GM12878 (cell line): ENCODE measurements at regions not wholly inside any gene's neighbourhood (a gene's known extent, or its start where the extent isn't known, plus 50 kb on each side); places are given as distances from the start of the nearest gene placed in this dataset.

ENCODE experiments used
- EZH2 ChIP-seq: IDR thresholded peaks from 2 replicates; pipeline ENCODE4 v1.6.1; 2012; ENCODE audit warnings: low read depth, mild to moderate bottlenecking, control low read depth, inconsistent platforms, low read length, borderline replicate concordance; ENCODE audit not compliant: control insufficient read depth
- FOXK2 ChIP-seq: fragments of 450-650 bp; IDR thresholded peaks from 2 replicates; pipeline ENCODE4 v1.6.1; 2017; ENCODE audit warnings: mild to moderate bottlenecking, moderate library complexity
- POLR2A ChIP-seq: IDR thresholded peaks from 2 replicates; pipeline ENCODE4 v1.6.1; 2011; ENCODE audit warnings: low read depth, mild to moderate bottlenecking, low read length
- RFX5 ChIP-seq: IDR thresholded peaks from 2 replicates; pipeline ENCODE4 v1.6.1; 2011; ENCODE audit warnings: low read depth, low read length, improper control_type of control experiment
- SREBF2 ChIP-seq: IDR thresholded peaks from 2 replicates; pipeline ENCODE4 v1.6.1; 2012; ENCODE audit warnings: mild to moderate bottlenecking, low read length
- SUPT20H ChIP-seq: IDR thresholded peaks from 2 replicates; pipeline ENCODE4 v1.6.1; 2011; ENCODE audit warnings: low read depth, mild to moderate bottlenecking, low read length, moderate library complexity, borderline replicate concordance; ENCODE audit not compliant: control insufficient read depth
- TCF7 ChIP-seq: IDR thresholded peaks from 2 replicates; pipeline ENCODE4 v1.6.1; 2014; ENCODE audit warnings: antibody characterized with exemption, borderline replicate concordance
- ZNF217 ChIP-seq: fragments of 450-650 bp; IDR thresholded peaks from 2 replicates; pipeline ENCODE4 v1.6.1; 2017; ENCODE audit warnings: antibody characterized with exemption, mild to moderate bottlenecking
- TF ChIP-seq, protein P1 (sequence below): fragments of 150-350 bp; IDR thresholded peaks from 2 replicates; pipeline ENCODE4 v1.6.1; 2016; ENCODE audit warnings: low read depth, low read length
- TF ChIP-seq, protein P2 (sequence below): IDR thresholded peaks from 2 replicates; pipeline ENCODE4 v1.6.1; 2012; ENCODE audit warnings: mild to moderate bottlenecking, low read depth, low read length

DNA sequence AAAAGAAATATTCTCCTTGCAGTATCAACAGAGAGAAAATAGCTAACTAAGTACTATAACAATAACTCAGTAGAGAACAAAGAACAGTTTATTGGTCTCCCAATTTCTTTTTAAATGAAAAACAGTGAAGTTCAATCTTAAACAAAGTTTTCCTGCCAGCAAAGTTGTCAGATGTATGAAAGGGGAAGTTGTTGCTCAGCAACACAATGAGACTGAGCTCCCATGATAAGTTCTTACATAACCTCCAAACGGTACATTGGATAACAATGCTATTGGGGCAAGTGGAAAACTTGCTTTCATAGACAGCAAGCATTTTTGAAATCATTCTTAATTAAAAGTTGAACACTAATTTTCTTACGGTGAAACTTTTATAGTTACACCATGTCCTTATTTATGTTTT, 94.9 kb downstream of the ALG10B start:
- TF ChIP-seq EZH2, result no peak
- TF ChIP-seq, protein P1, sequence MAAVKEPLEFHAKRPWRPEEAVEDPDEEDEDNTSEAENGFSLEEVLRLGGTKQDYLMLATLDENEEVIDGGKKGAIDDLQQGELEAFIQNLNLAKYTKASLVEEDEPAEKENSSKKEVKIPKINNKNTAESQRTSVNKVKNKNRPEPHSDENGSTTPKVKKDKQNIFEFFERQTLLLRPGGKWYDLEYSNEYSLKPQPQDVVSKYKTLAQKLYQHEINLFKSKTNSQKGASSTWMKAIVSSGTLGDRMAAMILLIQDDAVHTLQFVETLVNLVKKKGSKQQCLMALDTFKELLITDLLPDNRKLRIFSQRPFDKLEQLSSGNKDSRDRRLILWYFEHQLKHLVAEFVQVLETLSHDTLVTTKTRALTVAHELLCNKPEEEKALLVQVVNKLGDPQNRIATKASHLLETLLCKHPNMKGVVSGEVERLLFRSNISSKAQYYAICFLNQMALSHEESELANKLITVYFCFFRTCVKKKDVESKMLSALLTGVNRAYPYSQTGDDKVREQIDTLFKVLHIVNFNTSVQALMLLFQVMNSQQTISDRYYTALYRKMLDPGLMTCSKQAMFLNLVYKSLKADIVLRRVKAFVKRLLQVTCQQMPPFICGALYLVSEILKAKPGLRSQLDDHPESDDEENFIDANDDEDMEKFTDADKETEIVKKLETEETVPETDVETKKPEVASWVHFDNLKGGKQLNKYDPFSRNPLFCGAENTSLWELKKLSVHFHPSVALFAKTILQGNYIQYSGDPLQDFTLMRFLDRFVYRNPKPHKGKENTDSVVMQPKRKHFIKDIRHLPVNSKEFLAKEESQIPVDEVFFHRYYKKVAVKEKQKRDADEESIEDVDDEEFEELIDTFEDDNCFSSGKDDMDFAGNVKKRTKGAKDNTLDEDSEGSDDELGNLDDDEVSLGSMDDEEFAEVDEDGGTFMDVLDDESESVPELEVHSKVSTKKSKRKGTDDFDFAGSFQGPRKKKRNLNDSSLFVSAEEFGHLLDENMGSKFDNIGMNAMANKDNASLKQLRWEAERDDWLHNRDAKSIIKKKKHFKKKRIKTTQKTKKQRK, result no peak
- TF ChIP-seq POLR2A, result no peak
- TF ChIP-seq TCF7, result no peak
- no peak for TF ChIP-seq ZNF217
- TF ChIP-seq SUPT20H, result no peak
- TF ChIP-seq RFX5, result no peak
- TF ChIP-seq, protein P2, sequence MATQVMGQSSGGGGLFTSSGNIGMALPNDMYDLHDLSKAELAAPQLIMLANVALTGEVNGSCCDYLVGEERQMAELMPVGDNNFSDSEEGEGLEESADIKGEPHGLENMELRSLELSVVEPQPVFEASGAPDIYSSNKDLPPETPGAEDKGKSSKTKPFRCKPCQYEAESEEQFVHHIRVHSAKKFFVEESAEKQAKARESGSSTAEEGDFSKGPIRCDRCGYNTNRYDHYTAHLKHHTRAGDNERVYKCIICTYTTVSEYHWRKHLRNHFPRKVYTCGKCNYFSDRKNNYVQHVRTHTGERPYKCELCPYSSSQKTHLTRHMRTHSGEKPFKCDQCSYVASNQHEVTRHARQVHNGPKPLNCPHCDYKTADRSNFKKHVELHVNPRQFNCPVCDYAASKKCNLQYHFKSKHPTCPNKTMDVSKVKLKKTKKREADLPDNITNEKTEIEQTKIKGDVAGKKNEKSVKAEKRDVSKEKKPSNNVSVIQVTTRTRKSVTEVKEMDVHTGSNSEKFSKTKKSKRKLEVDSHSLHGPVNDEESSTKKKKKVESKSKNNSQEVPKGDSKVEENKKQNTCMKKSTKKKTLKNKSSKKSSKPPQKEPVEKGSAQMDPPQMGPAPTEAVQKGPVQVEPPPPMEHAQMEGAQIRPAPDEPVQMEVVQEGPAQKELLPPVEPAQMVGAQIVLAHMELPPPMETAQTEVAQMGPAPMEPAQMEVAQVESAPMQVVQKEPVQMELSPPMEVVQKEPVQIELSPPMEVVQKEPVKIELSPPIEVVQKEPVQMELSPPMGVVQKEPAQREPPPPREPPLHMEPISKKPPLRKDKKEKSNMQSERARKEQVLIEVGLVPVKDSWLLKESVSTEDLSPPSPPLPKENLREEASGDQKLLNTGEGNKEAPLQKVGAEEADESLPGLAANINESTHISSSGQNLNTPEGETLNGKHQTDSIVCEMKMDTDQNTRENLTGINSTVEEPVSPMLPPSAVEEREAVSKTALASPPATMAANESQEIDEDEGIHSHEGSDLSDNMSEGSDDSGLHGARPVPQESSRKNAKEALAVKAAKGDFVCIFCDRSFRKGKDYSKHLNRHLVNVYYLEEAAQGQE, result no peak
- no peak for TF ChIP-seq FOXK2
- TF ChIP-seq SREBF2, result no peak
